OCI-LY1 (cell line): ENCODE measurements at regions not wholly inside any gene's neighbourhood (a gene's known extent, or its start where the extent isn't known, plus 50 kb on each side); places are given as distances from the start of the nearest gene placed in this dataset.
"Not testable (repeated sequence)": the region's sequence is repeated elsewhere in the genome, so short reads cannot be mapped to it uniquely, and the experiment has no call there.

Experiments
- H2AFZ ChIP-seq: fragments of 200-600 bp; sonication (generic), shearing (Covaris generic); 2 replicates; pipeline ENCODE4 v1.6.0; 2014; ENCODE audit warnings: antibody characterized with exemption, mild to moderate bottlenecking, low read length
- H3F3A ChIP-seq: fragments of 200-600 bp; sonication (generic), shearing (Covaris generic); 2 replicates; pipeline ENCODE4 v1.6.0; 2014; ENCODE audit warnings: mild to moderate bottlenecking, antibody characterized with exemption, low read length, moderate library complexity; ENCODE audit not compliant: insufficient read depth
- H3K27ac ChIP-seq: fragments of 200-600 bp; sonication (generic); 2 replicates; pipeline ENCODE4 v1.5.1; 2014; ENCODE audit warnings: low read length, mixed run types, mild to moderate bottlenecking, low read depth; ENCODE audit not compliant: poor library complexity, severe bottlenecking
- H3K27me3 ChIP-seq: fragments of 200-600 bp; sonication (generic); 2 replicates; pipeline ENCODE4 v1.6.0; 2014; ENCODE audit warnings: antibody characterized with exemption, mild to moderate bottlenecking, low read length, moderate library complexity; ENCODE audit not compliant: insufficient read depth
- H3K36me3 ChIP-seq: fragments of 200-600 bp; sonication (generic); 2 replicates; pipeline ENCODE4 v1.6.1; 2014; ENCODE audit warnings: mild to moderate bottlenecking, antibody characterized with exemption, low read length, moderate library complexity, mixed read lengths; ENCODE audit not compliant: insufficient read depth
- H3K4me1 ChIP-seq: fragments of 200-600 bp; sonication (generic); 2 replicates; pipeline ENCODE4 v1.5.1; 2014; ENCODE audit warnings: mild to moderate bottlenecking, low read length, moderate library complexity; ENCODE audit not compliant: insufficient read depth, severe bottlenecking
- H3K4me2 ChIP-seq: fragments of 200-600 bp; sonication (generic), shearing (Covaris generic); 2 replicates; pipeline ENCODE4 v1.6.1; 2014; ENCODE audit warnings: low read length
- H3K4me3 ChIP-seq: fragments of 200-600 bp; sonication (generic); 2 replicates; pipeline ENCODE4 v1.5.1; 2014; ENCODE audit warnings: low read length, low read depth, mild to moderate bottlenecking, mixed read lengths; ENCODE audit not compliant: poor library complexity, severe bottlenecking
- H3K79me2 ChIP-seq: fragments of 200-600 bp; shearing (Covaris generic); 2 replicates; pipeline ENCODE4 v1.6.1; 2016; ENCODE audit warnings: mixed run types, low read length, mixed read lengths; ENCODE audit not compliant: insufficient read depth
- H3K9ac ChIP-seq: fragments of 200-600 bp; sonication (generic), shearing (Covaris generic); 2 replicates; pipeline ENCODE4 v1.6.1; 2014; ENCODE audit warnings: mild to moderate bottlenecking, low read length, mixed read lengths
- H3K9me2 ChIP-seq: fragments of 200-600 bp; sonication (generic), shearing (Covaris generic); 2 replicates; pipeline ENCODE4 v1.6.1; 2014; ENCODE audit warnings: low read depth, mild to moderate bottlenecking, low read length, mixed read lengths
- H3K9me3 ChIP-seq: fragments of 200-600 bp; shearing (Covaris generic); 2 replicates; pipeline ENCODE4 v1.6.1; 2014; ENCODE audit warnings: low read length, mixed read lengths
- H4K20me1 ChIP-seq: fragments of 200-600 bp; sonication (generic), shearing (Covaris generic); 2 replicates; pipeline ENCODE4 v1.6.0; 2016; ENCODE audit warnings: mild to moderate bottlenecking, low read length; ENCODE audit not compliant: insufficient read depth

GRCh38 chr2:111437288-111437990, 316.7 kb downstream of the BCL2L11 start:
- not testable (repeated sequence) for H3K27me3 ChIP-seq, H3K36me3 ChIP-seq, H3F3A ChIP-seq, H2AFZ ChIP-seq, H3K4me3 ChIP-seq, H3K9me2 ChIP-seq, H3K9me3 ChIP-seq, H4K20me1 ChIP-seq, H3K79me2 ChIP-seq
- Histone ChIP-seq H3K4me2 (peak overlapping the region; percentile 37; the same call in 1 of the 2 replicates), H3K9ac (peak overlapping the region; percentile 62), H3K4me1 (peaks cover 84% of the 10 kb centered on the region), H3K27ac (peak overlapping the region; percentile 89)

- Histone ChIP-seq H3K4me2 (peak overlapping the region; percentile 12; the same call in 1 of the 2 replicates), H3K27ac (peak overlapping the region; percentile 89), H3K9ac (peak overlapping the region; percentile 62; the same call in 1 of the 2 replicates), H3K4me1 (peaks cover 82% of the 10 kb centered on the region)
- not testable (repeated sequence) for H3K27me3 ChIP-seq, H3K9me3 ChIP-seq, H2AFZ ChIP-seq, H4K20me1 ChIP-seq, H3K36me3 ChIP-seq, H3K9me2 ChIP-seq, H3K79me2 ChIP-seq, H3K4me3 ChIP-seq, H3F3A ChIP-seq
These were observed 317.4 kb downstream of the BCL2L11 start for GRCh38 chr2:111438161-111438560.

DNA sequence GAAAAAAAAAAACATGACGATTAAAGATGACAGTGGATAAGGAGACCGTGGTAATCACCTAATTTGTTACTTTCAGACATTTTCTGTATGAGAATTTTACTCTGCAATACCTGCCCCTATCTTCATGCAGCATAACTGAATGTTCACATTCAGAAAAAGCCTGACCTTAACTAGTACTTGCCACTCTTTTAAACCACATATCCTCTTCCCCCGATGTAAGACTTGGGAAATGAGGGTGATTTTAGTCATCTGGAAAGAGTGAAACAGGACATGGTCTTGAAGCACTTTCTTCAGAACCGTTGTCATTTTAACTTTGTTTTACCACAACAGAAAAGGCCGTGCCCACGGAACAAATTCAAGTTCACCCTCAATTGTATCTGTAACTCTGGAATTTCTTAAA, 318.5 kb downstream of the BCL2L11 start:
- peak overlapping the region; percentile 93 for H3K27ac ChIP-seq
- not testable (repeated sequence) for H2AFZ ChIP-seq, H3K9me3 ChIP-seq

DNA sequence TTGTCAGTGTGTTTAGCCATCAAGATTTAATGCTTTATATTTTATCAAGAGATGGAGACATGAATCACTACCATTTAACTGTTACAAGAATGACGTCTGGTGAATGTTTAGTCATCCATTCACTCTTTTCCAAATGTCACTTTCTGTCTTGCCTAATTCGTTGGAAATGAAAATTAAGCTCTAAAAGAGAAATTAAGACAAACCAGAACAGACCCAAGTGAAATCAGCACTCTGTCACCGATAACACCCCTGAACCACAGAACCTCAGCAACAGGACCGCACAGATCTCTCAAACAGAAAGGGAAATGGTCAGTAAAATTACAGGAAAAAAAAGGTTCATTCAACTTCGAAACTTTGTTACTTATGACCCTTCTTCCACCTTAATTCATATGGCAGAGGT, 320.9 kb downstream of the BCL2L11 start:
- not testable (repeated sequence) for H3K36me3 ChIP-seq, H4K20me1 ChIP-seq, H3K79me2 ChIP-seq, H2AFZ ChIP-seq, H3F3A ChIP-seq, H3K9me3 ChIP-seq, H3K9me2 ChIP-seq, H3K4me3 ChIP-seq, H3K4me2 ChIP-seq, H3K27me3 ChIP-seq
- H3K4me1 ChIP-seq: peaks cover 59% of the 10 kb centered on the region
- H3K27ac ChIP-seq: peak overlapping the region; percentile 90
- H3K9ac ChIP-seq: peak overlapping the region; percentile 38; the same call in 1 of the 2 replicates

More for the DNA sequence above, 318.5 kb downstream of the BCL2L11 start:
- not testable (repeated sequence) for H3K36me3 ChIP-seq, H3F3A ChIP-seq, H3K79me2 ChIP-seq, H4K20me1 ChIP-seq, H3K4me3 ChIP-seq, H3K4me2 ChIP-seq, H3K27me3 ChIP-seq, H3K9me2 ChIP-seq
- Histone ChIP-seq H3K9ac (peak overlapping the region; percentile 75; the same call in 1 of the 2 replicates), H3K4me1 (peaks cover 72% of the 10 kb centered on the region)

DNA sequence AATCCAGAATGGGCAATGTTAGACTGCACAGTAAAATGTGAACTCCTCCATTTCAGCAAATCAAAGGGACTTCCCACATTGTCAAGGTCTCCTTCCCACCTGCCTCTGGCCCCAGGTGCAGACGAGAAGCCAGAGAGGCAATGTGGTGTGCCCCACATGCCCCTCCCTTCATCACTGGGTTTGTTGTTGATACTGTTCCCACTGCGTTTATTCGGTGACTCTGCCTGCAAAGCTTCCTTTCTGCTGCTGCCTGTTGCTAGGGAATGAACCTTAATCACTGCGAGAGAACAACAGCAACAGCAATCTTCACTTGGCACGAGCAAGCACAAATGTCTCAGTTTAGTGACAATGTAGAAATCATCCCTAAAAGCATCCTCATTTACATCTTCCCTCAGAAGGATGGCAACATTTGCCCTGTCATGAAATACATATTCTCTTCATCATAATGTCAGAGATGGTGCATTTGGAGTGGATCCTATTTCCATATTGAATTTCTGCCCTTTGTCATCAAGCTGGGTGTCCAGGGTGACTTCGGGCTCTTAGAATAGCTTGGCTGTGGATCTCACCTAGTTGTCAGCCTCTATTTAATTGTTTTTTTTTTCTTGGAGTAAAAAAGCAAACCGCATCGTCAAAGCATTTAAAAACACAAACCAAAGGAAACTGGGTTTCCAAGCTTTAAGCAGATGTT, 322.2 kb downstream of the BCL2L11 start:
- H3K9me2 ChIP-seq, H3K9me3 ChIP-seq, H4K20me1 ChIP-seq, H3K79me2 ChIP-seq, H2AFZ ChIP-seq, H3K4me3 ChIP-seq, H3F3A ChIP-seq, H3K36me3 ChIP-seq, H3K27me3 ChIP-seq, H3K9ac ChIP-seq: not testable (repeated sequence)
- peak overlapping the region; percentile 86 for H3K27ac ChIP-seq
- peaks cover 53% of the 10 kb centered on the region for H3K4me1 ChIP-seq
- H3K4me2 ChIP-seq: peak overlapping the region; percentile 23; the same call in 1 of the 2 replicates

DNA sequence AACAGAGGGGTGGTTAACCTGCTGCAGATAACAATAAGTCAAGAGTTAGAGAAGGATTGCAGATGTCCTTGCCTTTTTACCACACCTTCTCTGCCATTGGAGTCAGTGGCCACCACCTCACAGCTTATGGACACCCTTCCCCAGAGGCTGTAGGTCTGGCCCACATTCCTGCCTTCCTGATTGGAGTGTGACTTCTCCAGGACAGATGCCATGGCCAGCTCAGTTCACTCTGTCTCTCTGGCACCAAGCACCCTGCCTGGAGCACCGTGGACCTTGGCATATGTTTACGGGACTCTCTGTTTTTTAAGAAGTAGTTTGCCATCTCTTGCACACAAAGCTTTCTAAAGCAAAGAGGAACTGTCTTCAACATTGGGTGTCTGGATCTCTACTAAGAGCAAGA, 323.8 kb downstream of the BCL2L11 start:
- H3K9ac ChIP-seq, H3K4me3 ChIP-seq: not testable (repeated sequence)

GRCh38 chr2:111445191-111445929, 324.6 kb downstream of the BCL2L11 start:
- H3K27ac ChIP-seq: peak overlapping the region; percentile 74
- H3K27me3 ChIP-seq, H3K4me3 ChIP-seq, H2AFZ ChIP-seq, H3K9me2 ChIP-seq, H3K9me3 ChIP-seq, H3K36me3 ChIP-seq, H3K79me2 ChIP-seq, H3K9ac ChIP-seq, H3K4me2 ChIP-seq, H4K20me1 ChIP-seq, H3F3A ChIP-seq: not testable (repeated sequence)
- H3K4me1 ChIP-seq: peaks cover 46% of the 10 kb centered on the region

More for the DNA sequence above, 323.8 kb downstream of the BCL2L11 start:
- not testable (repeated sequence) for H3K27me3 ChIP-seq, H3K4me2 ChIP-seq, H3K9me2 ChIP-seq, H2AFZ ChIP-seq, H3K9me3 ChIP-seq, H4K20me1 ChIP-seq, H3F3A ChIP-seq, H3K36me3 ChIP-seq, H3K79me2 ChIP-seq
- Histone ChIP-seq H3K4me1 (peaks cover 45% of the 10 kb centered on the region), H3K27ac (peak overlapping the region; percentile 63)
